ENCODE measurements at regions not wholly inside any gene's neighbourhood (a gene's known extent, or its start where the extent isn't known, plus 50 kb on each side); places are given as distances from the start of the nearest gene placed in this dataset.

DNA sequence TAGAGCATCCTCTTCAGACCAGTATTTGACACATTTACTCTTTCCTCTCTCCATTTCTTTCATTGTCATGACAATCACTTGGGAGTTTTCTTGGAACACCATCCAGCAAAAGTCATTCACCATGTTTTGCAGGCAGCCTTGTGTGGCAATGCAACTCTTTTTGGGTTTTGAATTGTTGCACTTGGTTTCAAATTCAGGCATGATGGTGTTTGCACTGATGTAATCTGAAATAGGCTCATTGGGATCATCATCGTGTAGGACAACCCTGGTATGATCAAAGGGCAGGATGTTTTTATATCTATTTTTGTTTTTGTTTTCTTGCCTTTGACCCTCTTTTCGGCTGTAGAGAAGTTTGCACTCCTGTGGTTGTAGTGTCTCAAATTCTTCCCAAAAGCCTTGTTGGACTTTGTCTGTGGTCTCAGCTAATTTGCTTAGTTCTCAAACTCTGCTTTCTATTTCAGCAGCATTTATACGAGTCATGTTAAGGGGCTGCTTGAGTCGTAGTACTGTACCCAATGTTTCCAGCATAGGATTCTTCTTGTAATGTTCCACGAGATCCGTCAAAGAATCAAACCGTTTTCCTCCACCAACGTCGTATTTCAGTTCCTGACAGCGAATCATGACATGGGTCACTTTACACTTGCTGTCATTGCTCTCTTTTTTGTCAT is 160.8 kb upstream of the TNFAIP3 start:
- TF ChIP-seq, protein P1, sequence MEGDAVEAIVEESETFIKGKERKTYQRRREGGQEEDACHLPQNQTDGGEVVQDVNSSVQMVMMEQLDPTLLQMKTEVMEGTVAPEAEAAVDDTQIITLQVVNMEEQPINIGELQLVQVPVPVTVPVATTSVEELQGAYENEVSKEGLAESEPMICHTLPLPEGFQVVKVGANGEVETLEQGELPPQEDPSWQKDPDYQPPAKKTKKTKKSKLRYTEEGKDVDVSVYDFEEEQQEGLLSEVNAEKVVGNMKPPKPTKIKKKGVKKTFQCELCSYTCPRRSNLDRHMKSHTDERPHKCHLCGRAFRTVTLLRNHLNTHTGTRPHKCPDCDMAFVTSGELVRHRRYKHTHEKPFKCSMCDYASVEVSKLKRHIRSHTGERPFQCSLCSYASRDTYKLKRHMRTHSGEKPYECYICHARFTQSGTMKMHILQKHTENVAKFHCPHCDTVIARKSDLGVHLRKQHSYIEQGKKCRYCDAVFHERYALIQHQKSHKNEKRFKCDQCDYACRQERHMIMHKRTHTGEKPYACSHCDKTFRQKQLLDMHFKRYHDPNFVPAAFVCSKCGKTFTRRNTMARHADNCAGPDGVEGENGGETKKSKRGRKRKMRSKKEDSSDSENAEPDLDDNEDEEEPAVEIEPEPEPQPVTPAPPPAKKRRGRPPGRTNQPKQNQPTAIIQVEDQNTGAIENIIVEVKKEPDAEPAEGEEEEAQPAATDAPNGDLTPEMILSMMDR (IDR thresholded peaks at IDR 0.05), result no peak
- no peak for TF ChIP-seq POLR2A (IDR thresholded peaks at IDR 0.05)
